Activated CD4-positive, alpha-beta T cell treated with anti-CD3 and anti-CD28 coated beads, Interleukin-2, amount 50 U/mL, for 16 hours (primary cell): ENCODE measurements at regions not wholly inside any gene's neighbourhood (a gene's known extent, or its start where the extent isn't known, plus 50 kb on each side); places are given as distances from the start of the nearest gene placed in this dataset.
"Not testable (repeated sequence)": the region's sequence is repeated elsewhere in the genome, so short reads cannot be mapped to it uniquely, and the experiment has no call there.

Experiments used
- DNase-seq: peaks from one replicate; pipeline ENCODE4 v3.0.0-alpha.2; 2020

DNA sequence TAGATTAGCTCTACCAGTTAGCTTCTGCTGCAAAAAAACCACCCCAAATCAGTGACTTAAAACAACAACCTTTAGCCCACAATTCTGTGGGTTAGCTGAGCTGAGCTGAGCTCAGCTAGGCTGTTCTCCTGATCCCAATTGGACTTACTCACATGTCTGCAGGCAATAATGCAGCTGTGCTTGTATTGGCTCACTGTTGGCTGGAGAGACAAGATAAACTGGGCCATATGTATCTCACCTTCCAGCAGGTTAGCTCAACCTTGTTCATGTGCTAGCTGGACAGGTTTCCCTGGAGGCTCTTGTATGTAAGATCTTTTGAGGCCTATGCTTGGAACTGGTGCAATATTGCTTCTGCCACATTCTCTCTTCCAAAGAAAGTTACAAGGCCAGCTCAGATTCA lies 261.5 kb upstream of the ADGRL3 start:
- no peak for DNase-seq

DNA sequence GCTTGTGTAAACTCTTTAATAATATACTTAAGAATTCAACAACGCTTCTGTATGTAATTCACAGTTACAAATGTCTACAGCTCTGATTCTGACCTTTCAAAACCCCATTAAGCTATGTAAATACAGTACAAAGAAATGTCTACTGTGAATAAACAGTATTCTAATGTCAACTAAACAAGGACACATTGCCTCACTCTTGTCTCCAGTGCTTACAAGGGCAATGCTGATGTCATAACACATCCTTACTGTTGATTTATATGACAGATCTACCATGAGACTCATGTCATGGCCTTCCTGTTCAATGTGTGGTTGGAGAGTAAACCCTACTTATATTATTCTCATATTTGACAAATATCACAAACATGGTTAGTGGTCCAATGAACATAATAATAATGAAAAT lies 256.1 kb upstream of the ADGRL3 start:
- no peak for DNase-seq

DNA sequence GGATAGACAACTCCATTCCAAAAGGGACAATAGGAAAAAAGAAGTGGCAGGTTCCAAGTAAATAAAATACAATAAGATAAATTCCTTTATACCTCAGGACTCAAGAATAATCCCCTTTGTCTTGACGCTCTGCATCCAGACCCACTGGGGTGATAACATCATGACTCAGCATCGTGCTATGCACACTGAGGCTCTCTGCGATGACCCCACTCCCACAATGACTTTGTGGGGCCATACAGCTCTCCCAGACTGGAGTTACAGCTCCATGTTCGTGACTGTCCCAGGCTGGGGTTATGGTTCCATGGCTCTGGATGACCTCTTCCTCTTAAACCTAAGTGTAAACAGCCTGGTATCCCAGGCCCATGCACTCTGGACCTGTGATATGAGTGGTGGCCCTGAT lies 254.5 kb upstream of the ADGRL3 start:
- DNase-seq = no peak

DNA sequence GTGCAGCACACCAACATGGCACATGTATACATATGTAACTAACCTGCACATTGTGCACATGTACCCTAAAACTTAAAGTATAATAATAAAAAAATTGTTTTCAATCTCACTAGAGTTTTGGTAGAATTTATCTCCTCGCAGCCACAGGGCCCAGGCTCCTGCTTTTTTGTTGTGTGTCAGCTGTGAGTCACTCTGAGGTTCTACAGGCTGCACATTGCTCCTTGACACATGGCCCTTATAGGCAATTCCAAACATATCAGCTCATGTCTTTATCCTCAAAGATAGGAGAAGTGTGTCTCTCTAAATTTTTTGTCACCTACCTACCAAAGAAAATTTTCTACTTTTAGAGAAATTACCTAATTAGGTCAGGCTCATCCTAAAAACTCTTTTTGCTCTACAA lies 252.1 kb upstream of the ADGRL3 start:
- DNase-seq = no peak

DNA sequence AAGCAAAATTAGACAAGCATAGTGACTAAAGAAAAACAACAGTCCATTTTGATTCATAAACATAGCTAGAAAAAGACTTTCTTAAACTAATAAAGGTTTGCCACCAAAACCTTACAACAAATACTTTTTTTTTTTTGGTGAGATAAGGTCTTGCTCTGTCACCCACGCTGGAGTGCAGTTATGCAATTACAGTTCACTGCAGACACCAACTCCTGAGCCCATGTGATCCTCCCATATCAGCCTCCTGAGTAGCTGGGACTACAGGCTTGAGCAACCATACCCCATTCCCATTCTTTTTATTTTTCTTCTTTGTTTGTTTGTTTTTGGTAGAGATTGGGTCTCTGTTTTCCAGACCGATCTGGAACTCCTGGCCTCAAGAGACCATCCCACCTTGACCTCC lies 247.2 kb upstream of the ADGRL3 start:
- no peak for DNase-seq

- no peak for DNase-seq
These were observed 246.3 kb upstream of the ADGRL3 start for GRCh38 chr4:60953826-60954225.

- DNase-seq = no peak
These were observed 237.8 kb upstream of the ADGRL3 start for GRCh38 chr4:60962286-60962685.

GRCh38 chr4:60981534-60981933 lies 218.6 kb upstream of the ADGRL3 start:
- no peak for DNase-seq

DNA sequence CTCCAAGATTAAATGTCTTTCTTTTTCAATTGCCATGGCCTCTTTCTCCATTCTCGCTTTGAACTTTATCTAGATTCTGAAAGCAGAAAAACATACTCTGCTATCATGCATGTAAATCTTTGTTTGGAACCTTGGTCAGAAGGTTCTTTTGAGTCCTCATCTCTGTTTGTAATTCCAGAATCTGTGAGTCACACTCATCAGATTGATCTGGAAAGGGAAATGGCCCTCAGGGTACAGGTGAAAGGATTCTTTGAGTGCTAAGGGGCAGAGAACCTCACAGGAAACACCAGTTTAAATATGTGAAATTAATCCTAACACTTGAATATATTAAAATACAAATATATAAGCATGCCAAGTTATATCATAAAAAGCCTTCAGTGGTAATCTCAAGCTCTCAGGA lies 211.0 kb upstream of the ADGRL3 start:
- DNase-seq = no peak

GRCh38 chr4:60992037-60992436 lies 208.1 kb upstream of the ADGRL3 start:
- DNase-seq = no peak

GRCh38 chr4:61003301-61003700 lies 196.8 kb upstream of the ADGRL3 start:
- no peak for DNase-seq

DNA sequence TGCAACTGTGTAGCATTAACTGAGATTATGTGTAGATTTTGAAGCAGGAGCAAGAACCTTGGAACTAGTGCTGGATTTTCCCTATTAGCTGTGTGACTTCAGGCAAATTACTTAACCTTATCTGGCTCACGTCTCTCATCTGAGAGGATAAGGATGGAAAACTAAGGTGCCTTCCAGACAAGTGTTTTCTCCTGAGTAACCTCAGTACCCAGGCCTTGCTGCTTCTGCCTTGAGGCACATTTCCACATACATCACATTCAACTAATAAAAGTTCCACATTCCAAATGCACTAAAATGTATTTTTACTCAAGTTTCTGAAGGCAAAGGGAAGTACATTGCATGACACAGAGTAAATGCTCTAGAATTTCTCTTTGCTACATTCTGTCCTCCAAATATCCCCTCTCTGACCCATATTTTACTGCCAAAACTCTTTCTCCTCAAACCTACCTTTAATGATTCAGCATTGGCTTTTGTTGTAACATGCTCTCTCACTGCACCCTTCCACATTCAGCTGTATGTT lies 195.4 kb upstream of the ADGRL3 start:
- no peak for DNase-seq

GRCh38 chr4:61011051-61011450 lies 189.1 kb upstream of the ADGRL3 start:
- no peak for DNase-seq

- not testable (repeated sequence) for DNase-seq
These were observed 188.2 kb upstream of the ADGRL3 start for GRCh38 chr4:61011936-61012335.

- no peak for DNase-seq
These were observed 175.5 kb upstream of the ADGRL3 start for GRCh38 chr4:61024610-61025009.

DNA sequence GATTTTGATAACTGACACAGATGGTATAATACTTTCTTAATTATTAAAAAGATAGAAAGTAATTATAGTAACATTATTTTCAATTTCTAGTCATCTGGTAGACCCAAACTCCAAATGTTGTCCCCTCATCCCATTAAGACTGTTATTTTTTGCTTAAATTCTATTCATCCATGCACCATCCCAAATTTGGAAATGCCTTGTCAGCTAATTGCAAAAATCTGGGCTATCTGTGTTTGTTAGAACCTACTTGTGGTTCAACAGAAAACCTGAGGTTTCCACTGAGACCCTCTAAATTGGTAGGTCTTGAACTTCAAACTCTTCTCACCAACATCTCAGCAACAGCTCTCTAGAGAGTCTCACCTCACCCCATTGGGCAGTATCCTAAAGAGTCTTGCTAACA lies 172.2 kb upstream of the ADGRL3 start:
- DNase-seq = no peak

DNA sequence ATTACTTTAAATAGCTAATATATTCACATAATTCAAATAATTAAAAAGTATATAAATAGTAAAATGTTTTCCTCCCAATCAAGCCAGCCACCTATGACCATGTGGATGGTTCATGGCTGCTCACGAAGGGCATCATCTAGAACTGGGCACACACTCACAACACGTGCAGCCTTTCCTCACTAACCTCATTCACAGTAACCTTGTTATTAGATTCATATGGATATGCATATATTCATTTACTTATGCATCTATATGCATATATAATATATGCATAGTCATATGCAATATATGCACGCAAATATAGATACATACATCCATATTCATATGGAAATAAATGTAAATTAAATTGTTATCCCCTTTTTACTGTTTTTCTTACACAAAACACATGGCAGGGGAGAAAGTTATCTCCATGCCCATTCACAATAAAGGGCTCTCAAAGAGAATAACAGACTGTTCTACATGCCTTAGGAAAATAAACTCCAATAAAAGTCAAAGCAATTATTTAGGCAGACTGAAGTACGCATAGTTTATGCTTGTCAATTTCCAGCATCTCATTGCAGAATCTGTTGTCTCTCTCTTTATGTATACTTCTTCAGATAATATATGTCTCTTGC lies 163.9 kb upstream of the ADGRL3 start:
- DNase-seq = no peak

DNA sequence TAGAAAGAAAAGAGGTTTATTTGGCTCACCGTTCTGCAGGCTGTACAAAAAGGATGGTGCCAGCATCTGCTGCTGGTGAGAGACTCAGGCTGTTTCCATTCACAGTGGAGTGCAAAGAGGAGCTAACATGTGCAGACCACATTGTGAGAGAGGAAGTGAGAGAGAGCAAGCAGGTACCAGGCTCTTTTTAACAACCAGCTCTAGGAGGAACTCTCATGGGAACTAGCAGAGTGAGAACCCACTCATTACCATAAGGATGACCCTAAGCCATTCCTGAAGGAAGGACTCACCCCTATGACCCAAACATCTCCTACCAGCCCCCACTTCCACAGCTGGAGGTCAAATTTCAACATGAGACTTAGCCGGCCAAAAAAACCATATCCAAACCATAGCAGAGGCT lies 158.6 kb upstream of the ADGRL3 start:
- no peak for DNase-seq

GRCh38 chr4:61044837-61045236 lies 155.3 kb upstream of the ADGRL3 start:
- DNase-seq = no peak

DNA sequence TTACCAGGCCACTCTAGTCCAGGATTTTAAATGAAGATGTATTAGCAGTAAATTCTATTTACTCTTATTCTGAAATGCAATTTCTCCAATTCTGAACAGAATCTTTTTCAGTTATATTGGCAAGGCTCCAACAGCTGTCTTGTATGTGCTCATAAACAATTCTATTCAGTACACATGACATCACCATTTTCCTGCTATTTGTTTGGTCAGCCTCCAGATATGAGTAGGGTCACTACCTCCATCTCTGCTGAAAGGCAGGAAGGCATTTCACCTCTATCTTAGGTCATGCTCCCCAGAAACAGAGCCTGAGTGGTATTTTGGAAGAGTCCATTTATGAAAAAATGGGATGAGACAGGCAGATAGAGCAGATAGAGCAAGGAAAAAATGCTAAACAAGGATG lies 151.1 kb upstream of the ADGRL3 start:
- no peak for DNase-seq

DNA sequence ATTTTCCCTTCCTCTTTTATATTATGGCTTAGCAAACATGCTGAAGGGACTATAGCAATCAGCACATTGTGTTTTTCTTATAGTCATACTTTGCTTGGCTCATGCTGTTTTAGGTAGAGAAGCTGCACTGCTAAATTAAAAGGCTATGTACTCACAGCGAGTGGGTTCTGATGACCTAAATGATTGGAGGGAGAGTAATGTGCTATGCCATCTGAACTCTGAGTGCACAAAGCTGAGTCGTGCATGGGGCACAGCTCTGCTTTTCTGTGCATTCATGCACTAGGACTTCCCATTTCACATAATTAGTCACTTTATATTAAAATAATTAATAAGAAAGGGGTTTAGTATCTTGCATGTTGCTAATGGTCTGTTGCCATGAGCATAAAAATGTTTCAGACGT lies 132.7 kb upstream of the ADGRL3 start:
- no peak for DNase-seq

DNA sequence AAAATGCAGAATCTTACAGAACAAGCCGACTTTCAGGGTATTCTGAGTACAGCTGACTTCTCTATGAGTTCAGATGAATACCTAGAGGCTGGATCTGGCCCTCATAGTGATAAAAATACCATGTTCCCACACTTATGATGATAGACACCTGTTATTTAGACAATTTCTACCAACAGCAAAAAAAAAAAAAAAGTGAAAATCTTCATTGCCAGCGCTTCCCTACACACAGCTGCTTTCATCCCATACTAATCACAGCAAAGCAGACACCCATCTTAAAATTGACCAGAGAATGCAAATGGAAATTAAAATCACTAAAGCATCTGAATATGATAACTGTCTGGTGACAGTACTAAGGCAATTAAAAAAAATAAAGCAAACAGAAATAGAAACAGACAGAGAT lies 132.1 kb upstream of the ADGRL3 start:
- no peak for DNase-seq

DNA sequence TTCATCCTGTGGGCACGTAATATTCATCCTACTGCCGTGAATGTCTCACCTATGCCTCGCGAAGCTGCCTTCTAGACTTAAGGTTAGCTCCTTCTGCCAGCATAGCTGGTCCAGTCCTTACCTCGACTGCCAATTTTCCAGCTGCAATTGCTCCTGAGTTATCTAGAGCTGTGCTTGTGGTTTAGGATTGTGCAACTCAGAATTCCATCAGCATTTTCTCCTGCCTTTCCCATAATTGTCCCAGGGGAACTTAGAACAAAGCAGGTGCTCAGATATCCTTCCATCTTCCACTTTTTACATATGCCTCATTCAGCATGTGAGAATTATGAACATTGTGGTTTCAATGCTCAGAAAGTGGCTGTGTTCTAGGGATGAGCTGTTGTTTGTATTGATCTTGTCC lies 131.4 kb upstream of the ADGRL3 start:
- DNase-seq = no peak

GRCh38 chr4:61070269-61070668 lies 129.9 kb upstream of the ADGRL3 start:
- no peak for DNase-seq

GRCh38 chr4:61079427-61079826 lies 120.7 kb upstream of the ADGRL3 start:
- DNase-seq = no peak

- DNase-seq = no peak
These were observed 120.2 kb upstream of the ADGRL3 start for GRCh38 chr4:61079976-61080375.
